ENCODE measurements at regions not wholly inside any gene's neighbourhood (a gene's known extent, or its start where the extent isn't known, plus 50 kb on each side); places are given as distances from the start of the nearest gene placed in this dataset.

DNA sequence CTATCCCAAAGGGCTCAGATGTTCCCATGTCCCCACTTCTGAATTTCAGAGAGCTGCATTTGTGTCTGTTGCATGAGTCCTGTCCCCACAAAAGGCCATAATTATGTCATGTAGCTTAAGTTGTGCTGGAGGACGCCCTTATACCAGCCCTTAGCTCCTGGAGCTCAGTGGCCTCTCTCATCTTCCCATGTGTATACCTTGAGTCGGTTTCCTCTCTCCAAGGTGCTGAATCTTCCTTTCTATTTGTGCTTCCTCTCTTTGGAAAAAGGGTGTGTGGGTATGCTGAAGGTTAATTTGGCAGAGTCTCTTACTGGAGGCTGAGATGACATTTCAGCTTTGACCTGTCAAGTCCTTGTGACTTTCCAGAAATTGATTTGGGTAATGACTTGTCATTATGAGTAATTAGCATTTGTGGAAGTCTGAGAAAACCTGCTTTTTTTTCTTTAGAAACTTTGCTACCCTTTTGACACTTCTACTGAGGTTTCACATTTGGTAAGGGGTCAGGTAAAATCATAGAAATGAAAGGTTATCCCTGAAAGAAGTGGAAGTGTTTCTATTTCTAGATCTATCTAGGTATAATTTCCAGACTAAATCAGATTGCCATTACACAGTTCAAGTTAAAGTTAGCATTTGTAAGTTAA, 185.4 kb downstream of the ABCC12 start:
- DNase-seq (ENCODE audit: low spot score), result no peak

DNA sequence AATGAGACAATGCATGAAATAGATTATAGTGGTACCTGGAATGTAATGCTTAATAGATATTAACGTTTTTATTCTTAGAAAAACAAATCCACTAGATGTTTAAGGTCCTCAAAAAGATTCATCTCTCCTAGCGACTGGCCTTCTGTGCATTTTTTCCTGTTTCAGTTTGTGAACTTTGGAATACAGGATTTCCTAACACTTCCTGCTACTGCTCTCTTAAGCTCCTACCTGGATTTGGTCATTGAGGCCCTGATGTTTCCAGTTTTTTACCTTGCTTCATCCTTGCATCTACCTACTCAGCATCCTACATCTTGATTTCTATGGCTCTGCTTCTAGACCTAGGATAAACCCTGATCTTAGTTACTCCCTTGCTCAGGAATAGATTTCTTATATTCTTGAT, 188.4 kb downstream of the ABCC12 start:
- DNase-seq (ENCODE audit: low spot score), result no peak

DNA sequence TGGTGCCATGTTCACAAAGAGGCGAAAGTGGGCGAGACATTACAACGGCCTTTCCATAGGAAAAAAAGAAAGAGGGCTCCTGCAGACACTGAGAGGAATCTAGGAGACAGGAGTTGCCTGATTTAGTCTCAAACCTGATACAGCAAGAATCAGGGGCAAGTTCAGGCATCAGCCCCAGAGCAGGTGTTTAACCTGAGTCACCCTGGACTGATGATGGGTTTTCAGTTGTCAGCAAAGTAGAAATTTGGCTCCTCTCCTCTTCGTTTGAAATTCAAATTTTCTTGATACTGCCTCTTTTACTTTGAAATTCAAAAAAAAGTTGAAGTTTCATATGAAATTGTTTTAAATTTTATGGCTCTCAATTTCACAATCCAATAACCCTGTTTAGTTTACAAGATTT, 189.5 kb downstream of the ABCC12 start:
- DNase-seq (ENCODE audit: low spot score), result no peak

DNA sequence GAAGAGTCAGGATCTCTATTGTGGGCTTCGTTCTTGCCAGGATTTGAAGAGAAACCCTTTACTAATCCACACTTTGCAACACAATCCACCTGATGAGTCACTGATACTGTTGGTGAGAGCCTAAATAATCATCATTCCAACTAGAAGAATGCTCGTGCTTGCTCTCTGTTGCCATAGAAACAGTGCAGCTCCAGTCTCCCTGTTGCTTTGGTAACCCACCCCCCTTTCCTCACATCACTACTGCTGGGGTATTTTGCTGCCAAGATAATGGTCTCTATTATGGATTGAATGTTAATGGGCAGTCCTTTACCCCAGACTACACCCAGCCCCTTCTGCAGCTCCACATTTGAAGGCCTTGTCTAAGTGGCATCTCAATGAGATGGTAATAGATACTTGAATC, 190.4 kb downstream of the ABCC12 start:
- DNase-seq (ENCODE audit: low spot score), result no peak

DNA sequence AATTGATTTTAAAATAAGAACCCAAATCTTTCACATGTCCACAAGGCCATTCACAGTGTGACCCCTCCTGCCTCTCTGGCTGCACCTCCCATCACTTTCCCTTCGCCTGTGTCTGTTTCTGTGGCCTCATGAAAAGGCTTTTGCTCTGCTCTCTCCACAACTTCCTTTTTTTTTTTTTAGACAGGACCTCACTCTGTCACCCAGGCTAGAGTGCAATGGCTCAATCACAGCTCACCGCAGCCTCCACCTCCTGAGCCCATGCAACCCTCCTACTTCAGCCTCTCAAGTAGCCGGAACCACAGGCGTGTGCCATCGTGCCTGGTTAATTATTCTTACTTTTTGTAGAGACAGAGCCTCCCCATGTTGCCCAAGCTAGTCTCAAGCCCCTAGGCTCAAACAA, 197.1 kb downstream of the ABCC12 start:
- DNase-seq (ENCODE audit: low spot score), result no peak

DNA sequence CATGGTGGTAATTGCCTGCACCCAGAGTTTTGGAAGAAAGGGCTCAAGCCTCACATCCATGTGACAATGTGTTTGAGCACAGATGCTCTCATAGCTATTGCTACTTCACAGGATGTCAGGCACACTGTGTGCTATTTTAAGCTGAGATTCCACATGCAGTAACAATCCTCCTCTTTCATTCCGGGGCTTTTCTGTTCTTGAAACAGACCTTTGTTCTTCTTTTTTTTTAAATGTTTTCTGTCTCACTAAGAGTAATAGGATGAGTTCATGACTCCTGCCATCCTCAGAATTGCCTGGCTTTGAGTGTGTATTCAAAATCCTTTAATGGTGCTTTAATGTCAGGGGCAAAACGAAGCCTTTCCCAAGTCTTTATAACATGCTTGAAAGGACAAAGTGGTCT, 198.9 kb downstream of the ABCC12 start:
- no peak for DNase-seq (ENCODE audit: low spot score)

DNA sequence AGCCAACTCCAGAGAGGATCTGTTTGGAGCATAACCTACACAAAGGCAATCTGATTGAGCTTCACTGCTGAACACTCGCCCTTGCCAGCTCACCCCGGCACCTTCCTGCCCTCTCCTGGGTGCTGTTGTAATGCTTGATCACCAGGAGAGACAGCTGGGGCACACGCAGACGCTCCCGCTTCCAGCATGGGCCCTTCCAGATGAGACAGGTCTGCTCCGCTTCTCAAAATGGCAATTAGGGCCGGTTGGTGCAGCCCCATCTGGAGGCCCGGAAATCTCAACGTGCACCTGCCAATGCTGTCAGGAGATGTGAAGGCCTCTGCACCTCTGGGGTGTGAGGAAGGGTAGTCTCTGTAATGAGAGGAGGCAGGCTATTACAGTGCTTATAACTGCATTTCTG, 206.1 kb downstream of the ABCC12 start:
- no peak for DNase-seq (ENCODE audit: low spot score)

DNA sequence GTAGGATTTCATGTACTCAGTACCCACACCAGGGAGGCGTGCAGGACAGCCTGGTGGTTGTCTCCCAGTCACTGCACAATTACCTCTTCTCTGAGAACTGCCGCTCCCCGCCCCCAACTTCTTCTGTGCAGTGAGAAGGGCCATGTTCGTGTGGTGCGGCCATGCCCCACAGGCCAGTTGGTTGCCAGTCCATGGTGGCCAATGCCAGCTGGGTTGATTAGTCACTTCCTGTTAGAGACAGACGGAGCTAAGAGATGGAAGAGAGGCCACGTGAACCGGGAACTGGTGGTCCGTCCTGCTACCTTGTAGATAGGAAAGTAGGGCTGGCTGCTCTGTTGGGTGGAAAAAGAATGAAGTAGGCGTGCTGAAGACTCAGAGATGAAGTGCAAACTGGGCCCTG, 206.5 kb downstream of the ABCC12 start:
- DNase-seq (ENCODE audit: low spot score), result no peak

DNA sequence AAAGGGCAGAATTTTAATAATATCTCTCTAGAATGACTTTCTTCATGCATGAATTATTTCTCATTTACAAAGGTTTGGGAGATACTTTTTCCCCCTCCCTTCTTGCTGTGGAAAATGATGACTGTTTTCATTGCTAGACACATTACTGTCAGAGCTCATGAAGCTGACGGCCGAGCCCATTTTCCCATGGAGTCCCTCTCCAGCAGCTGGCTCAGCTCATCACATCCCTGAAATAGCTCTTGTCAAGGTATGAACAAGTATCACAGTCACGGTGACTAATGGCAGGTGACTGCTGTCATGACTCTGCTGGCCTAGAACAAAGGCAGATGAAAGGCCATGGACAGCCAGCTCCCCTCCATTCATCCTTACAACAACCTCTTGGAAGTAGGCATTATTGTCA, 208.1 kb downstream of the ABCC12 start:
- DNase-seq (ENCODE audit: low spot score), result no peak

DNA sequence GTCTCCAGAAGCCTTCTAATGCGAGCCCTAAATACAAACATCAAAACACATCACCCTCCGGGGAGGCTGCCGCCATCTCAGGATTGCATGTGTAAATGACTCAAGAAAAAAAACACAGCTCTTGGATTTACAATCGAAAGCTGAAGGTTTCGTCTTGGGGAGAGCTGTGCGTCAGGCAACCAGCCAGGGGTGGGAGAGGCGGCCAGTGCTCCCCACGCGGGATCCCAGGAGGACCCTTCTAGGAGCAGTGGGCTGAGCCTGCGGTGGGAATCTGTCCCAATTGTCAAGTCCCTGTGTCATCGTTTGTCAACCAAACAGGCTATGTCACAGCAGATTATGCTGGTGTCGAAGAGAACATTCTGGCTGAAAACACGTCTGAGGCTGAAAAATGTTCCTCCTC, 209.7 kb downstream of the ABCC12 start:
- DNase-seq (ENCODE audit: low spot score), result no peak

DNA sequence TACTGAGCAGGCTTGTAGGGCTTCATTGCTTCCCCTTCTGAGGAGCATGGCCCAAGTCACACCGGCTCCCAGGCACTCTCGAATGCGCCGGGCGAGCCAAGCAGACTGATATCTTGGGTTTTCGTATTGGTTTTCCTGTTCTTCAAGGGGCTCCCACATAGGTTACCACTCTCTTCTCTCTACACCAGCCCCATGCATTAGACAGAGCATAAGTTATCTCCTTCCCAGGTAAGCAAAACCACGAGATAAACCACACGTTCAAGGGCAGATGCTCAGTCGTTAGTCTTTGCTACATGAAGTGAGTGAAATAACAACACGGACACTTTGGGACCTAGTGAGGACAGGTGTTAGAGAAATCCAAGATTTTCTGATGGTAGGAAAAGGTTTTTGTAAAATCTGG, 211.2 kb downstream of the ABCC12 start:
- no peak for DNase-seq (ENCODE audit: low spot score)

DNA sequence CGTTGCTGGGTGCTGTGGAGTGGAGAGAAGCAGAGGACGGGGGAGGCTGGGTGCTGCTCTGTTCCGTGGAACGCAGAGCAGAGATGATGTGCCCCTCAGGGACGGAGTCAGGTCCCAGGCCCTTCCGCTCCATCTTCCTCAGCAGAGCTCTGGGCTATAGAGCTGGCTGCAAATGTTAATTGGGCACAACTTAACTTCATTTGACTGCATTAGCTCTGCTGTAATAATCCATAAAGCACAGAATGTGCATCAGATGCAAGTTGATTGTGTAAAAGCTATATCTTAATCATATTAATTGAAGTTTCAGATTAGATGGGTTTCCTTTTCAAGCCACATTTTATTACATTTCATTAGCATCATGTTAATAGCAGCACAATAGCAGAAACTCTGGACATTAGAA, 212.6 kb downstream of the ABCC12 start:
- no peak for DNase-seq (ENCODE audit: low spot score)

DNA sequence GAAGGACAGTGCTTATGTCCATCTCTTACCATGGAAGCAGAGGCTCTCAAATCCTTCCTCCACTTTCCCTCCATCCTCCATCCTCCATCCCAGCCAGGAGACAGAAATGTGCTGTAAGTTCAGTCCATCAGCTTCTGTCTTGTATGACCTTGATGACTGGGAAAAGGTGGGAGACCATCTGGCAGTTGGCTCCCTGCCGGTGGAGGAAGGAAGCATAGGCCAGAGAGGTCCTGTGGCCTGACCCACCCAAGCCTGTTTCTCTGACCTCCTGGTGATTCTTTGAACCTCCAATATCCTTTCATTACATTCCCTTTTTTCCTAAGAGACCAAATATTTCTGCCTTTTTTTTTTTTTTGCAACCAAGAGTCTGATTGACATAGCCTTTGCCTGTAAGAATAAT, 215.3 kb downstream of the ABCC12 start:
- no peak for DNase-seq (ENCODE audit: low spot score)

DNA sequence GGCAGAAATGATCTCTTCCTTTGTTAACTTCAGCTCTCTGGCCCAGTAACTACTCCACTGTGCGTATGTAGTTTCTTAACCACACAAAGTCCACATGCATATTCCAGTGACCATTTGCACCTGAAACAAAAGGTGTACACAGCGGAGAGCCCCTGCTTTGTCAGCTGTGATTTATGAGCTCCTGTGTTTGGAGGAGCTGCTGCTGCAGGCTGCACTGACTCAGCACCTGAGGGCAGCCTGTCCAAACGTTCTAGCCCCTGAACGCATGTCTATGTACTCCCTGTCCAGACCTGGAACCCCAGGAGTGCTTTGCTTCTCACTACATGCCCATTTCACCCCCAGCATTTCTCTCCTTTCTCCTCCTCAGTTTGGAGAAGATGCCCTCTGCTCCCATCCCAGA, 216.1 kb downstream of the ABCC12 start:
- no peak for DNase-seq (ENCODE audit: low spot score)

DNA sequence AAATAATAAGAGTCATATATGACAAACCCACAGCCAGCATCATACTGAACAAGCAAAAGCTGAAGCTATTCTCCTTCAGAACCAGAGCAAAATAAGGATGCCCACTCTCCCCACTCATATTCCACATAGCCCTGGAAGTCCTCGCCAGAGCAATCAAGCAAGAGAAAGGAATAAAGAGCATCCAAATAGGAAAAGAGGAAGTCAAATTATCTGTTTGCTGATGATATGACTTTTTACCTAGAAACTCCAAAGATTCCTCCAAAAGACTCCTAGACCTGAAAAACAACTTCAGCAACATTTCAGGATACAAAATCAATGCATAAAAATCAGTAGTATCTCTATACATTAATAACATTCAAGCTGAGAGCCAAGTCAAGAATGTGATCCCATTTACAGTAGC, 217.5 kb downstream of the ABCC12 start:
- DNase-seq (ENCODE audit: low spot score), result no peak

DNA sequence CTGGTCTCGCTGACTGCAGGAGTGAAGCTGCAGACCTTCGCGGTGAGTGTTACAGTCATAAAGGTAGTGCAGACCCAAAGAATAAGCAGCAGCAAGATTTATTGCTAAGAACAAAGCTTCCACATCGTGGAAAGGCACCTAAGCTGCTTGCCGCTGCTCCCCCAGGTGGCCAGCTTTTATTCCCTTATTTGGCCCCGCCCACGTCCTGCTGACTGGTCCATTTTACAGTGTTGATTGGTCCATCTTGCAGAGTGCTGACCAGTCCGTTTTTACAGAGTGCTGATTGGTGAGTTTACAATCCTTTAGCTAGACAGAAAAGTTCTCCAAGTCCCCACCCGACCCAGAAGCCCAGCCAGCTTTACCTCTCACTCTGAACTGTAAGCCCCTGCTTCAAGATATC, 227.8 kb downstream of the ABCC12 start:
- DNase-seq (ENCODE audit: low spot score), result no peak

DNA sequence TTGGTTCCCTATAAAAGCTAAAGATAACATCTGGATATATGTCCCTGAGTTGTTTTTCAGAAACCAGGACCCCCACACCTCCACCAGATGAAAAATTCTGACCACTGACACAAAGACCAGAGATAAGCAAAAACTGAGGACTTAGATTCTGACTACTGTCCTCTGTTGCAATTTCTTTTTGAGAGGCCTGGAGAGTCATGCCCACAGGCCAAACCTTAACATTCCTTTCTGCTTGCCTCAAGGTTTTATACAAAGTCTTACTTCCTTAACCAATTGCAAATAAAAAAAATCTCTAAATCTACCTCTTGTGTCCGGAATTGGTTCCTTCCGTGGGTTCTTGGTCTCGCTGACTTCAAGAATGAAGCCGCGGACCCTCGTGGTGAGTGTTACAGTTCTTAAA, 228.5 kb downstream of the ABCC12 start:
- no peak for DNase-seq (ENCODE audit: low spot score)

DNA sequence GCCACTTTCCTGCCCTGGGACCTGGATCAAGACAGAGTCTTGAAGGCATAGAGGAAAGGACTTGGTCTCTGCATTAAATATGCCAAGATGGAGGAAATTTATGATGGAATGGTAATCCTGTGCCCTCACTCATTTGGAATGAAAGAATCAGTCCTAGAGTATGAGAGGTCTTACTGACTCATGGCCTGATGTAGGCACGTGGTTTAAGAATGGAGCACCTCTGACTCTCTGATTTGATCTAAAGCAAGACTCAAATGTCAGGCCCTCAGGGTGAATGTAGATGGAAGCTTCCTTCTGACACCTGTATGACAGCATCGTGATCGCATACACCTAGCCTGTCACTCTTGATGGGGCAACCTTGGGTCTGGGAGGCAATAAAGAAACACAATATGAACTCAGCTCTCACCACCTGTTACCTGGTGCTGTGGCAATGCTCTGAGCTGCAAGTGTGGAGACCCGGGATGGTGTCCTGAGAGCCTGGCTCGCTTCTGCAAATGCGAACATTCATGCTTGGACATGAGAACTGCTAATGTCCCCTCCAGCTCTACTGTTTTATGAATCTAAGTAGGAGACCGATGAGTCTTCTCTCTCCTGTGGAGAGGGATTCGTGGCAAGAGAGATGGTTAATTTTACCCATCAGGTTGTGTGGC, 229.9 kb downstream of the ABCC12 start:
- no peak for DNase-seq (ENCODE audit: low spot score)

DNA sequence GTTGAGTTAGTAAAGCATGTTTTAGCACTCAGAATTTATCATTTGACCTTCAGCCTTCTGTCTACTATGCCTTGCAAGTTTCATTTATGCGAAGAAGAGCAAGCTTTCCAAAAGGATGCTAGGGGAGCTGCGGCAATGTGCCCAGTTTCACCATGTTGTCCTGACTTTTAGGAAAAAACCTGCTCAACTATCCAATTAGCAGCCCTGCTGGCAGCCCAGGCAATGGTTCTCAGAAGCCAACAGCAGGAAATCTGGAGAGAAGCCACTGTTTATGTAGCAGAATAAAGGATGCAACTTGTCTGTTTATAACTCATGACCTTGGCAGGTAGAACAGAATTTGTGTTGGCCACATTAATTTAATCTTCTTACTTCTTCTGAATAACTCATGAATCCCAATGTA, 230.8 kb downstream of the ABCC12 start:
- DNase-seq (ENCODE audit: low spot score), result peak; percentile 39

DNA sequence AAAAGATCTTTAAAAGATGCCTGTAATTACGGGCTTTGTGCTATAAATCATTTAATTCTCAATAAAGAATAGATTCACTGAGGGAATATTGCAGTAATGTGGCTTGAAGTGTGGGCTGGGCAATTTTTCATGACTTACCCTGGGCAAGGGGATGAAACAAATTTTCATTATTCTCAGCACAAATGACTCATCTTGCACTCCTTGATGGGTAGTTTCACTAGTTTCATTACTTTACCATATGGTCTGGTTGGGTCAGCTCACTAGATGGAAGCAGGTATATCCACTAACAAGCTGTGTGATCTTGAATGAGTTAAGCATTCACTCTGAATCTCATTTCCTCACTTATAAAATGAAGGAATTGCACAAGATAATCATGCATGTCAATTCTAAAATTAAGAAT, 234.3 kb downstream of the ABCC12 start:
- DNase-seq (ENCODE audit: low spot score), result no peak

DNA sequence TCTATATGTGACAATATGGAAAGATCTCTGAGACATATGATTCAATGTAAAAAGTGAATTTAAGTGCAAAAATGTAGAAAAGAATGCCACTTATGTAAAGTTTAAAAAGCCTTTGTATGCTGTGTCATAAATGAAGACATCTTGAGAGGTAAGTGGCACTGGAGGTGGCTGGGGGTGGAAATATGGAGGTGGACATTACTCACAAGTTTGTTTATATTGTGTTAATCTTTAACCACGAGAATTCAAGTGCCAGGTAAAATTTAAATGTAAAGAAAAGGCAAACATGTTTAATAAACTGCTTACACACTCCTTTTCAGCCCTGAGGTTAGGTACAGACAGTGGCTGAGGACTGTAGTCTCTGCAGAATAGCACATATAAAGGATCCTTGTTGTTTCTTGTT, 235.1 kb downstream of the ABCC12 start:
- no peak for DNase-seq (ENCODE audit: low spot score)

DNA sequence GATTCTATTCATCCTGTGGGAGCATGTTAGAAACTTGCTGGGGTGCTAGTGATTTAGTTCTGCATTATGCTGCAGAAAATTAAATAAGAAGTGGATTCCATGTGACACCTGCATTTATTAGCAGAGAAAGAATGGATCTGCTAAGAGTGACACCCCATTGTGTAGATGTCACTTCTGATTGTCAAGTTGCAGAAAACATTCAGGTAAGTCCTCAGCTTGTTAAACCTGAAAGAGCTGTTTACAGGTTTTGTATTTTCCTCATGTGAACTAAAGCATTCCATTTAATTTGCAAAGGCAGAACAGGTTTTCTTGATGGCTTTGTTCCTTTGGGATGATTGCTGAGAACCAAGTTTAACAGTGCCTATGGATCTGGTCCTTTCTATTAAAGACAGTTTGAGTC, 238.7 kb downstream of the ABCC12 start:
- DNase-seq (ENCODE audit: low spot score), result no peak

DNA sequence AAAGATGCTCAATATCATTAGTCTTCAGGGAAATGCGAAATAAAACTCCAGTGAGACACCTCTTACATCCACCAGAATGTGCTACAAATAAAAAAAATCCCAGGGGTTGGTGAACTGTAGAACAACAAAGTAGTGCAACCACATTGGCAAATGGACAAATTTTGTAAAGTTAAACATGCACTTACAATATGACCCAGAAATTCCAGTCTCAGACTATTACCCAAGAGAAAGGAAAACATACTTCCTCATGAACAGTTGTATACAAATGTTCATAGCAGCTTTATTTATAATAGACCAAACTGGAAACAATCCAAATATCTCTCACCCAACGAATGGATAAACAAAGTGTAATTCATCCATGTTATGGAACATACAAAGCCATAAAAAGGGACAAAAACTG, 239.5 kb downstream of the ABCC12 start:
- DNase-seq (ENCODE audit: low spot score), result no peak

DNA sequence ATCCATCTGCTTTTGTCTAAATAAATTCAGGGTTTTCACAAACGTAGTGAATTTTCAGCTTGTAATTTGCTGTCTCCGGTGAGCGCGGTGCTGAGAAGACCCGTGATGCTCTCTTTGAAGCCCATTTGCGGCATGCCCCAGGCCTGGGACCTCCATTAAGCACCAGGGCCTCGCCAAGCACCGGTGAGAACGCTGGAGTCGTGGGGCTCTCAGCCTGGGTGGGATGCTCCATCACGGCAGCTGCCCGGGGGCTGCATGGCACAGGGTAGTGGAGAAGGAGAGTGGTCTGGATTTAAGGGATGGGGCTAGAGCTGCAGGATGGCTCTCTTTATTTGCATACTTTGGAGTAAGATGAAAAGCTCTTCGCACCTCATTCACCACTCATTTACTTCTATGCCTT, 248.7 kb downstream of the ABCC12 start:
- DNase-seq (ENCODE audit: low spot score), result no peak
